ENCODE measurements at regions not wholly inside any gene's neighbourhood (a gene's known extent, or its start where the extent isn't known, plus 50 kb on each side); places are given as distances from the start of the nearest gene placed in this dataset.

- H3K9ac ChIP-seq (ENCODE audit: low read depth in 2 of 2, low read length in 2 of 2) = no peak overlapping the region
- no peak for TF ChIP-seq CTCF (IDR thresholded peaks at IDR 0.05)
- H3K9me3 ChIP-seq = no peaks in the 10 kb centered on the region
- H3K27ac ChIP-seq = no peak overlapping the region
- intact Hi-C loops (cut with DNase I) = no loop called here
- no peaks in the 10 kb centered on the region for H3K4me1 ChIP-seq
- no peaks in the 10 kb centered on the region for H3K27me3 ChIP-seq
- no peak for DNase-seq
- no peak overlapping the region for H3K4me3 ChIP-seq
- no peaks in the 10 kb centered on the region for H3K36me3 ChIP-seq
Measured at GRCh38 chr16:13809765-13810164, 110.2 kb upstream of the ERCC4 start.

GRCh38 chr16:13811834-13812233 is 108.1 kb upstream of the ERCC4 start:
- H3K27ac ChIP-seq = no peak overlapping the region
- no peaks in the 10 kb centered on the region for H3K4me1 ChIP-seq
- H3K36me3 ChIP-seq = no peaks in the 10 kb centered on the region
- intact Hi-C loops (cut with DNase I) = no loop called here
- no peak overlapping the region for H3K9ac ChIP-seq (ENCODE audit: low read depth in 2 of 2, low read length in 2 of 2)
- TF ChIP-seq CTCF (IDR thresholded peaks at IDR 0.05) = no peak
- no peaks in the 10 kb centered on the region for H3K27me3 ChIP-seq
- no peaks in the 10 kb centered on the region for H3K9me3 ChIP-seq
- DNase-seq = no peak
- H3K4me3 ChIP-seq = no peak overlapping the region

GRCh38 chr16:13816701-13817100 is 103.3 kb upstream of the ERCC4 start:
- DNase-seq = no peak
- intact Hi-C loops (cut with DNase I) = no loop called here

GRCh38 chr16:13823501-13823900 is 96.5 kb upstream of the ERCC4 start:
- intact Hi-C loops (cut with DNase I) = no loop called here
- TF ChIP-seq CTCF (IDR thresholded peaks at IDR 0.05) = no peak
- no peaks in the 10 kb centered on the region for H3K4me1 ChIP-seq

More at GRCh38 chr16:13816701-13817100, 103.3 kb upstream of the ERCC4 start:
- no peaks in the 10 kb centered on the region for H3K9me3 ChIP-seq
- H3K27ac ChIP-seq = no peak overlapping the region
- no peaks in the 10 kb centered on the region for H3K36me3 ChIP-seq
- H3K4me1 ChIP-seq = no peaks in the 10 kb centered on the region
- no peak overlapping the region for H3K9ac ChIP-seq (ENCODE audit: low read depth in 2 of 2, low read length in 2 of 2)
- TF ChIP-seq CTCF (IDR thresholded peaks at IDR 0.05) = no peak
- no peaks in the 10 kb centered on the region for H3K27me3 ChIP-seq
- no peak overlapping the region for H3K4me3 ChIP-seq

GRCh38 chr16:13829697-13830299 is 90.2 kb upstream of the ERCC4 start:
- intact Hi-C loops (cut with DNase I) = no loop called here
- H3K4me1 ChIP-seq = no peaks in the 10 kb centered on the region
- H3K9ac ChIP-seq (ENCODE audit: low read depth in 2 of 2, low read length in 2 of 2) = no peak overlapping the region
- H3K4me3 ChIP-seq = no peak overlapping the region
- DNase-seq = no peak
- no peaks in the 10 kb centered on the region for H3K36me3 ChIP-seq
- H3K27me3 ChIP-seq = no peaks in the 10 kb centered on the region
- no peaks in the 10 kb centered on the region for H3K9me3 ChIP-seq
- no peak overlapping the region for H3K27ac ChIP-seq
- TF ChIP-seq CTCF (IDR thresholded peaks at IDR 0.05) = no peak

More at GRCh38 chr16:13823501-13823900, 96.5 kb upstream of the ERCC4 start:
- no peaks in the 10 kb centered on the region for H3K27me3 ChIP-seq
- no peak overlapping the region for H3K9ac ChIP-seq (ENCODE audit: low read depth in 2 of 2, low read length in 2 of 2)
- no peak for DNase-seq
- H3K4me3 ChIP-seq = no peak overlapping the region
- H3K36me3 ChIP-seq = no peaks in the 10 kb centered on the region
- H3K27ac ChIP-seq = no peak overlapping the region
- H3K9me3 ChIP-seq = no peaks in the 10 kb centered on the region
